Mesendoderm (in vitro differentiated cells): ENCODE measurements at regions not wholly inside any gene's neighbourhood (a gene's known extent, or its start where the extent isn't known, plus 50 kb on each side); places are given as distances from the start of the nearest gene placed in this dataset.

Source experiments
- DNase-seq: peaks from one replicate; pipeline ENCODE4 v3.0.0; 2013
- H2AK5ac ChIP-seq: 2 replicates; pipeline ENCODE4 v1.6.1; 2013; ENCODE audit warnings: low read length, inconsistent platforms
- H2BK120ac ChIP-seq: 2 replicates; pipeline ENCODE4 v1.6.1; 2013; ENCODE audit warnings: low read depth, mild to moderate bottlenecking, low read length, moderate library complexity, mixed read lengths
- H2BK15ac ChIP-seq: replicated peaks from 2 replicates; pipeline ENCODE4 v1.6.1; 2013; ENCODE audit warnings: low read depth, mild to moderate bottlenecking, moderate library complexity
- H2BK5ac ChIP-seq: 2 replicates; pipeline ENCODE4 v1.6.1; 2013; ENCODE audit warnings: low read length, inconsistent platforms
- H3K18ac ChIP-seq: 2 replicates; pipeline ENCODE4 v1.6.1; 2013; ENCODE audit warnings: mild to moderate bottlenecking, low read length, mixed read lengths
- H3K23ac ChIP-seq: one replicate; pipeline ENCODE4 v1.6.1; 2013; ENCODE audit warnings: low read length
- H3K27ac ChIP-seq: 2 replicates; pipeline ENCODE4 v1.5.1; 2013; ENCODE audit warnings: low read depth, mild to moderate bottlenecking, inconsistent platforms, low read length, moderate library complexity
- H3K27me3 ChIP-seq: 2 replicates; pipeline ENCODE4 v1.6.1; 2013; ENCODE audit warnings: low read length, control low read depth, mild to moderate bottlenecking, inconsistent platforms; ENCODE audit not compliant: insufficient read depth, poor library complexity
- H3K36me3 ChIP-seq: 2 replicates; pipeline ENCODE4 v1.6.1; 2013; ENCODE audit warnings: low read length, inconsistent platforms; ENCODE audit not compliant: control insufficient read depth, insufficient read depth
- H3K4ac ChIP-seq: one replicate; pipeline ENCODE4 v1.6.1; 2013; ENCODE audit warnings: low read depth, mild to moderate bottlenecking, low read length, moderate library complexity
- H3K4me1 ChIP-seq: 2 replicates; pipeline ENCODE4 v1.6.1; 2013; ENCODE audit warnings: low read depth, low read length, inconsistent platforms; ENCODE audit not compliant: control insufficient read depth
- H3K4me2 ChIP-seq: 2 replicates; pipeline ENCODE4 v1.6.1; 2013; ENCODE audit warnings: low read length
- H3K4me3 ChIP-seq: 2 replicates; pipeline ENCODE4 v1.5.1; 2013; ENCODE audit warnings: mild to moderate bottlenecking, low read length
- H3K56ac ChIP-seq: one replicate; pipeline ENCODE4 v1.6.1; 2013; ENCODE audit warnings: low read length
- H3K79me1 ChIP-seq: 2 replicates; pipeline ENCODE4 v1.6.1; 2013; ENCODE audit warnings: low read length, inconsistent platforms
- H3K79me2 ChIP-seq: 2 replicates; pipeline ENCODE4 v1.6.1; 2013; ENCODE audit warnings: mild to moderate bottlenecking, low read length; ENCODE audit not compliant: control insufficient read depth, insufficient read depth
- H3K9ac ChIP-seq: 2 replicates; pipeline ENCODE4 v1.6.1; 2013; ENCODE audit warnings: low read length, inconsistent platforms
- H4K5ac ChIP-seq: one replicate; pipeline ENCODE4 v1.6.1; 2013; ENCODE audit warnings: low read length
- H4K8ac ChIP-seq: one replicate; pipeline ENCODE4 v1.6.1; 2013; ENCODE audit warnings: low read depth, mild to moderate bottlenecking, control low read depth, low read length, moderate library complexity
- WGBS: extraction: QIAGEN DNeasy Blood & Tissue Kit; methylation state at CpG from one replicate; pipeline ENCODE4 v1.1.7; 2013; ENCODE audit warnings: low lambda C conversion rate, missing lambda C conversion rate; ENCODE audit not compliant: insufficient coverage; ENCODE audit errors: extremely low coverage; 5-methylcytosine and 5-hydroxymethylcytosine counted together

DNA sequence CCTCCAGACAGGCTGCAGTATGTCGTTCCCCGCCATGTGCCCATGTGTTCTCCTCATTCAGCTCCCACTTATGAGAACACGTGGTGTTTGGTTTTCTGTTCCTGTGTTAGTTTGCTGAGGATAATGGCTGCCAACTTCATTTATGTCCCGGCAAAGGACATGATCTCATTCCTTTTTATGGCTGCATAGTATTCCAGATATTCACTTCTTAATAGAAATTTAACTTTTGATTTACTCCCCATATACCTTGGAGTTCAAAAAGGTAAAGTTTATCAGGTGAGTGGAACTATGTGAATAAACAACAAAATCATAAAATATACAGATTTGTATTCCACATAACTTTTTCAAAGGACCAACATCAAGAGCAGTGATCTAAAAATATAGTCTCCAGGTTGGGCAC is 372.6 kb downstream of the STK39 start:
- Histone ChIP-seq H3K23ac (no peak overlapping the region), H2BK120ac (no peak overlapping the region), H3K4me2 (no peak overlapping the region), H4K5ac (no peak overlapping the region), H4K8ac (no peak overlapping the region), H3K56ac (no peak overlapping the region), H2BK5ac (no peak overlapping the region), H3K18ac (no peak overlapping the region), H3K4me3 (no peak overlapping the region), H3K4ac (no peak overlapping the region), H3K79me2 (no peaks in the 10 kb centered on the region), H3K9ac (no peak overlapping the region), H2BK15ac (no peak overlapping the region), H3K79me1 (no peaks in the 10 kb centered on the region), H3K4me1 (peaks cover 2% of the 10 kb centered on the region), H3K27me3 (no peaks in the 10 kb centered on the region), H3K36me3 (peaks cover 1% of the 10 kb centered on the region), H3K27ac (no peak overlapping the region), H2AK5ac (no peak overlapping the region)
- no CpG with 5 or more reads among the region's 4 CpGs for WGBS
- no peak for DNase-seq

- Histone ChIP-seq H3K4ac (no peak overlapping the region), H4K5ac (no peak overlapping the region), H3K56ac (no peak overlapping the region), H2BK15ac (no peak overlapping the region), H2BK5ac (no peak overlapping the region), H3K4me1 (no peaks in the 10 kb centered on the region), H2BK120ac (no peak overlapping the region), H3K79me1 (no peaks in the 10 kb centered on the region), H3K4me2 (no peak overlapping the region), H3K18ac (peak overlapping the region; percentile 39), H2AK5ac (no peak overlapping the region), H4K8ac (no peak overlapping the region), H3K36me3 (peaks cover 1% of the 10 kb centered on the region), H3K9ac (no peak overlapping the region), H3K23ac (no peak overlapping the region), H3K79me2 (no peaks in the 10 kb centered on the region), H3K27me3 (no peaks in the 10 kb centered on the region), H3K4me3 (no peak overlapping the region), H3K27ac (no peak overlapping the region)
- WGBS = no CpG with 5 or more reads among the region's 2 CpGs
- no peak for DNase-seq
Measured at GRCh38 chr2:167871286-167871685, 376.1 kb downstream of the STK39 start.

DNA sequence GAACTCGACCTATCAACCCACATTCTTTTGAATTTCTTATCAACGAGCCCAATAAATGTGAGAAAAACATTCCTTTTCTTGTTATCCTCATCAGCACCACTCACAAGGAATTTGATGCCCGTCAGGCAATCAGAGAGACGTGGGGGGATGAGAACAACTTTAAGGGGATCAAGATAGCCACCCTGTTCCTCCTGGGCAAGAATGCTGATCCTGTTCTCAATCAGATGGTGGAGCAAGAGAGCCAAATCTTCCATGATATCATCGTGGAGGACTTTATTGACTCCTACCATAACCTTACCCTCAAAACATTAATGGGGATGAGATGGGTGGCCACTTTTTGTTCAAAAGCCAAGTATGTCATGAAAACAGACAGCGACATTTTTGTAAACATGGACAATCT is 378.2 kb downstream of the STK39 start:
- Histone ChIP-seq H3K79me2 (no peaks in the 10 kb centered on the region), H3K56ac (no peak overlapping the region), H3K18ac (no peak overlapping the region), H3K4me1 (no peaks in the 10 kb centered on the region), H2BK15ac (no peak overlapping the region), H2AK5ac (no peak overlapping the region), H3K27ac (no peak overlapping the region), H3K27me3 (no peaks in the 10 kb centered on the region), H2BK120ac (no peak overlapping the region), H3K23ac (no peak overlapping the region), H3K4ac (no peak overlapping the region), H2BK5ac (no peak overlapping the region), H3K4me3 (no peak overlapping the region), H4K5ac (no peak overlapping the region), H3K79me1 (no peaks in the 10 kb centered on the region), H3K9ac (no peak overlapping the region), H4K8ac (no peak overlapping the region), H3K36me3 (no peaks in the 10 kb centered on the region), H3K4me2 (no peak overlapping the region)
- peak; percentile 53 for DNase-seq
- WGBS = no CpG with 5 or more reads among the region's 6 CpGs

DNA sequence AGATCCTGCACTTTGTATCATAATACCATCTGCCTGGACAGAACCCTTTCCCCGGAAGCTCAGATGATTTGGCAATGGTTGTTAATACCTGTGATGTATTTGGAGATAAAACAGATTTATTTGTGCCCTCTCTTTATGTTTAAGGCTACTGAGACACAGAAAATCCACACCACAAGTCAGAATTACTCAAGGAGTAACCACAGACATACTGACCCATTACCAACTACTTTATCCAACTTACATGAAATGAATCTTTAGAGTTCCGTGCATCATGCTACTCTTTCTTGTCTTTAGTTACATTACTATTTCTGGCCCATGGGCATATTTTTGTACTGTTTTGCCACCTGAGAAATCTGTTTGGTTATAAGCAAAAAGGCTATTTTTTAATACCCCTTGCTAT is 384.0 kb downstream of the STK39 start:
- Histone ChIP-seq H2BK5ac (no peak overlapping the region), H3K4me2 (no peak overlapping the region), H3K56ac (no peak overlapping the region), H3K27ac (no peak overlapping the region), H4K8ac (no peak overlapping the region), H3K4ac (no peak overlapping the region), H4K5ac (no peak overlapping the region), H3K4me3 (no peak overlapping the region), H3K4me1 (no peaks in the 10 kb centered on the region), H3K36me3 (no peaks in the 10 kb centered on the region), H2BK120ac (no peak overlapping the region), H3K79me1 (no peaks in the 10 kb centered on the region), H3K18ac (no peak overlapping the region), H2BK15ac (no peak overlapping the region), H3K27me3 (no peaks in the 10 kb centered on the region), H3K9ac (no peak overlapping the region), H3K79me2 (no peaks in the 10 kb centered on the region), H3K23ac (no peak overlapping the region), H2AK5ac (no peak overlapping the region)
- DNase-seq = no peak
- no CpG with 5 or more reads among the region's 2 CpGs for WGBS

GRCh38 chr2:167862782-167863181 is 384.6 kb downstream of the STK39 start:
- Histone ChIP-seq H4K8ac (no peak overlapping the region), H3K56ac (no peak overlapping the region), H3K27me3 (no peaks in the 10 kb centered on the region), H3K4me1 (no peaks in the 10 kb centered on the region), H3K23ac (no peak overlapping the region), H3K4ac (no peak overlapping the region), H3K18ac (no peak overlapping the region), H2AK5ac (no peak overlapping the region), H3K27ac (no peak overlapping the region), H3K4me2 (no peak overlapping the region), H3K36me3 (no peaks in the 10 kb centered on the region), H3K79me1 (no peaks in the 10 kb centered on the region), H2BK120ac (no peak overlapping the region), H2BK15ac (no peak overlapping the region), H3K9ac (no peak overlapping the region), H2BK5ac (no peak overlapping the region), H4K5ac (no peak overlapping the region), H3K79me2 (no peaks in the 10 kb centered on the region), H3K4me3 (no peak overlapping the region)
- no peak for DNase-seq
- WGBS = no CpG with 5 or more reads among the region's 3 CpGs

DNA sequence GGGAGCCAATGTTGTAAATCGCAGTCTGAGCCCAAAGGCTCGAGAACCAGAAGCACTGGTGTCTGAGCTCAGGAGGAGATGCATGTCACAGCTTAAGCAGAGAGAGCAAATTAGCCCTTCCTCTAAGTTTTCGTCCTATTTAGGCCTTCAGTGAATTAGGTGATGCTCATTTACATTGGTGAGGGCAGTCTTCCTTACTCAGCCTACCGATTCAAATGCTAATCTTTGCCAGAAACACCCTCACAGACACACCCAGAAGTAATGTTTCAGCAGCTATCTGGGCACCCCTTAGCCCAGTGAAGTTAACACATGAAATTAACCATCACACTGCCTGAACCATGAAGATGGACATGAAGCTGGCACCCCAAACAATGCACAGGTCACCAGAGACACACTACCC is 385.1 kb downstream of the STK39 start:
- no peak overlapping the region for H2AK5ac ChIP-seq
- H3K9ac ChIP-seq = no peak overlapping the region
- no CpG with 5 or more reads among the region's 4 CpGs for WGBS

More for the DNA sequence above, 385.1 kb downstream of the STK39 start:
- Histone ChIP-seq H3K4me1 (no peaks in the 10 kb centered on the region), H3K4me3 (no peak overlapping the region), H3K27ac (no peak overlapping the region), H3K18ac (no peak overlapping the region), H3K4me2 (no peak overlapping the region), H3K4ac (no peak overlapping the region), H3K23ac (no peak overlapping the region), H3K27me3 (no peaks in the 10 kb centered on the region), H4K5ac (no peak overlapping the region), H2BK120ac (no peak overlapping the region), H3K36me3 (no peaks in the 10 kb centered on the region), H4K8ac (no peak overlapping the region), H2BK5ac (peak overlapping the region; percentile 5), H2BK15ac (no peak overlapping the region), H3K56ac (no peak overlapping the region), H3K79me2 (no peaks in the 10 kb centered on the region), H3K79me1 (no peaks in the 10 kb centered on the region)
- DNase-seq = no peak
